ENCODE measurements at regions not wholly inside any gene's neighbourhood (a gene's known extent, or its start where the extent isn't known, plus 50 kb on each side); places are given as distances from the start of the nearest gene placed in this dataset.

DNA sequence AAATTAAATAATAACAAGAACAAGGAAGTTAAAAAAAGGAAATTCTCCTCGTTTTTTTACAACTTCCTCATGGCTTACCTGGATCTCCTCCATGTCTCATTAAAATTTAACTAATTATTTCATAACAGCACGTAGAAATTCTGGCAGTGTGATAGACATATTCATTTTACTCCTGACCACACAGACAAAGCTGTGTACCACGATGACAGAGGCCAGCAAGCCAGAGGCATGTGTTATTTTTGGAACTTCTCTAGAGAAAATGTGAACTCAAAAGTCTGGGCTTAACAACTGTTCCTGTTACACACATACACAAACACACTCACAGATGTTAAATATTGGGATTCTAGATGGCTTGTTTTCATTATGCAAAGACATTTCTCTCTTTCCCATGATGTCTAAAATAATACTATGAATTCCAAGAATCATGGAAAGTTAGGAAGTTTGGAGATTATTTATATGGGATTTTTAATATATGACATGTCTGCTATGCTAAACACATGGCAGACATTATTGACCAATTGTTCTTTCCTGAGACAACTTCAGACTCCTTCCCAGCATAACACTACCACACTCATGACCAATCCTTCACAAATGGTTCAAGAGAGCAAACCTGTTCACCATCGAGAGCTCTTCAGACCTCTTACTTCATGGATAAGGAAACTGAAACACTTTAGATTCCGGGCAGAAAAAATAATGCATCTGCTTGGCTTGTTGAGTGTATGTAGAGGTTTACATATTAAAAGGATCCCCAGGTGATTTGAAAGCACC lies 158.7 kb downstream of the DACT1 start:
- Mint-ChIP-seq H3K27me3 (no peaks in the 10 kb centered on the region), H3K36me3 (no peaks in the 10 kb centered on the region), H3K9me3 (no peaks in the 10 kb centered on the region), H3K4me3 (peak overlapping the region; percentile 4), H3K27ac (no peak overlapping the region), H3K4me1 (peaks cover 11% of the 10 kb centered on the region)
- peak; percentile 13 for ATAC-seq

DNA sequence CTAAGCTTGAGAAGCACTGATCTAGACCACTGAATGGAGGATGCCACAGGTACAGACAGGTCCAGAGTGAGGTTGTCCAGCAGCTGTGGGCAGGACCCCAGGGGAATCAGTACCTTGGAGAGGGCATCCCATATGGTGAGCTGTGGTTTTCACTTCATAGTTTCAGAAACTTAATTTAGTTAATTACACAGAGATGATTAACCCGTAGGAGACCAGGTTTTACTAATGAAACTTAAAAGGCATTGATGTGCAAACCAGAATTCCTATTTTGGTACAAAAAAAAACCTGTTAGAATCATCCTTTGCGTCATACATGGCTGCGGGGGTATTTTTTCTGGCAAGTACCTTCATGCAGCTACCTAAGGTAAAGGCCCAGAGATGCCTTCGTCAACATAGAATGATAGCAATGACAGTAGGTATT lies 159.3 kb downstream of the DACT1 start:
- Mint-ChIP-seq H3K27ac (peak overlapping the region; percentile 43), H3K36me3 (no peaks in the 10 kb centered on the region), H3K4me1 (peaks cover 11% of the 10 kb centered on the region), H3K27me3 (peaks cover 4% of the 10 kb centered on the region), H3K4me3 (peak overlapping the region; percentile 4), H3K9me3 (no peaks in the 10 kb centered on the region)
- peak; percentile 80 for ATAC-seq

DNA sequence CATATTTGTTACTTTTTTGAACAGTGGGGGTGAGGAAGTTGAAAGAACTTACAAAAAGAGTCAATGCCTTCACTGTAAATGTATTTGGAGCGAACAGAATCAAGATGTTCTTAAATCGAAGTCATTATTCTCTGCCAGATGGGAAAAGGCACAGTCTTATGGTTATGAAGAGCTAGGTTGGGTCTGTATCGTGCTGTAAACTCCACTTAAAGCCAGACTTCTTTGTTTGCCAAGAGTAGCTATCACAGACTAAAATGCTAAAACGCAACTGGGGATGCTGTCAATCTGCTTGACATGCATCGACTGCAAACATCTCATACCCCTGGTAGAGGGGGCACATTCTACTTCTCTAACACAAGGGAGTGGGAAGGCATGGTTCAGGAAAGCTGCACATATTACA lies 160.4 kb downstream of the DACT1 start:
- Mint-ChIP-seq H3K36me3 (peaks cover 4% of the 10 kb centered on the region), H3K4me1 (peaks cover 11% of the 10 kb centered on the region), H3K27ac (no peak overlapping the region), H3K9me3 (peaks cover 4% of the 10 kb centered on the region), H3K4me3 (no peak overlapping the region), H3K27me3 (peaks cover 15% of the 10 kb centered on the region)
- no peak for ATAC-seq

DNA sequence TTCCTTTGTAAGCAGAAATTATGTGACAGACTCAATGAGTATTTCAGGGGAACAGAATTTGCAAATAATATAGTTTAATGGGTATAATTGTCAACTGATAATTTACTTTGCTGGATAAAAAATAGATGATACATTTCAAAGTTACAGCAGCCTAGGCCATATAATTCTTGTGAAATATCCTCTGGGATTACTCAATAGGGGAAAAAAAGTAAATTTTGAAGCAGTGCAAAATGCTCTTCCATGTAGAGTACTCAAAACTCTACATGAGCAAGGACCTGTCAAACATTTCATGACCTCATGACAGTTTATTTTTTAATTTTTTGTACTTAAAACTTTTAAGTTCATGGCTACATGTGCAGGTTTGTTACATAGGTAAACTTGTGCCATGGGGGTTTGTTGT lies 163.3 kb downstream of the DACT1 start:
- H3K27ac Mint-ChIP-seq, result no peak overlapping the region
- peaks cover 4% of the 10 kb centered on the region for H3K36me3 Mint-ChIP-seq
- ATAC-seq, result no peak
- H3K4me1 Mint-ChIP-seq, result peaks cover 11% of the 10 kb centered on the region
- H3K9me3 Mint-ChIP-seq, result peaks cover 4% of the 10 kb centered on the region
- peaks cover 17% of the 10 kb centered on the region for H3K27me3 Mint-ChIP-seq
- H3K4me3 Mint-ChIP-seq, result no peak overlapping the region

DNA sequence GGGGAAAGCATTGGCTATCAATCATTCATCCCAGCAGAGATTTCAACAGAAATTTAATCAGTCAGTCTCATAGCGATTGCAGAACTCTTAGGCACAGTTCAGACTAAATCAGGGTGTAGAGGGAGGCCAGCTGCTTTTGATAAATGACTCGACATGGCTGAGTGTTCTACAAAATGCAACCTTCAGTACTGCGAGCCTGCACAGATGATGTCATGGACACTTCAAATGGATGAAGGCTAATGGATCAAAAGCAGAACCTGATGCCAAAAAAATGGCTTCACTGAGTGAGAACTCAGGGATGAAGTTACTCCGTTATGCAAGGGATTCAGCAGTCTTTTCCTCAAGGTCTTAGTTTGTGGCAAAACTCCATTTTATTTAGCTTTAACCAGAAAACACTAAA lies 167.3 kb downstream of the DACT1 start:
- H3K36me3 Mint-ChIP-seq, result peaks cover 4% of the 10 kb centered on the region
- H3K4me3 Mint-ChIP-seq, result no peak overlapping the region
- H3K9me3 Mint-ChIP-seq, result peaks cover 4% of the 10 kb centered on the region
- no peak overlapping the region for H3K27ac Mint-ChIP-seq
- no peaks in the 10 kb centered on the region for H3K4me1 Mint-ChIP-seq
- ATAC-seq, result no peak
- H3K27me3 Mint-ChIP-seq, result peaks cover 24% of the 10 kb centered on the region

DNA sequence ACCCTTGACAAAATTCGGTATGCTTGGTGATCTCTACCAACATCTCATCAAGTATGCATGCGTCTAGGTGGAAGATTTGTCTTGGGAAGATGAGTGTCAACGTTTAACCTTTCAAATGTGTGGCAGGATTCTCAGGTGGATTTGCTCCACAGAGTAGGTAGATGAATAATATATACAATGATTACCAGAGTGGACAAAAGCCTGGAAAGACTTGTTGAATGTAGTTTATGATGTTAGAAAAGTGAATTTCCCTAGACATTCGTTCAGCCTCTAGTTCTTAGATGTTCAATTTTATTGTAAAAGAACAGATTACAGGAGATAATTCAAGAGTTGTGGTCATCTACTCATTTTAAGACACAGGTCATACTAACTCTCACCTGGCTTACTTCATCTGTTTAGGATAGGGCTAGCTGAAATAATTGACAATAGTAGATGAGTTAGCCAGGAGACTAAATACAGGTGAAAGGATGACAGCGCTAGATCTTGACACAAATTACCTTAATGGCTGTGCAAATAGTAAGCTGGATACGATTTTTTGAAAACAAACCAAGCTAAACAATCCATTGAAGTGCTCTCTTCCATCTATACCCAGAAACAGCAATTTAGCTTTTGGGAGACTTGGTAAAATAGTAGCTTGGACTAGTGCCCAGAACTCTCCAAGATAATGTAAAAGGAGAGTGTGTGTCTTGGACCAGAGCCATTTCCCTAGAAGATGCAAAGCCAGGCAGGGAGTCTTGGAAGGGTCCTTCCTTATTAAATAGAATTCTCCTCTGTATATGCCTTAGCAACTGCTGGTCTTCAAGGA lies 168.0 kb downstream of the DACT1 start:
- Mint-ChIP-seq H3K36me3 (peaks cover 4% of the 10 kb centered on the region), H3K27me3 (peaks cover 24% of the 10 kb centered on the region), H3K4me1 (no peaks in the 10 kb centered on the region), H3K27ac (no peak overlapping the region), H3K9me3 (peaks cover 4% of the 10 kb centered on the region), H3K4me3 (no peak overlapping the region)
- peak; percentile 8 for ATAC-seq

DNA sequence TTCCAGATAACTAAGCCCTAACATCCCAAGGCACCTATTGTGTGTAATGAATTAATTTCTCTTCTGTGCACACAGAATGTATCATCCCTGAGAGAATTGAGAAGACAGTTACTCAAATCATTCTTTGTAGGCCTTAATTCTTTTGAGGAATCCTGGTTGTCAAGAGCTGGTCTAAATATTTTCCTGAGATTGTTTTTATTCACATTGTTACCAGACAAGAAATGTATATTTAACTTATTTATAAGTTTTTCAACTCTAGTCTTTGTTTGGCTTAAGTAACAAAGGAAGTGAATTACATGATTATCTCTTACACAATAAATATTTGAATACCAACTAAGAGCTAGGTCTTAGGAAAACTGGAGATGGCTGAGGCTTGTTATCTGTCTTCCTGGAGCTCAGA lies 169.4 kb downstream of the DACT1 start:
- peaks cover 4% of the 10 kb centered on the region for H3K9me3 Mint-ChIP-seq
- peaks cover 4% of the 10 kb centered on the region for H3K36me3 Mint-ChIP-seq
- H3K27ac Mint-ChIP-seq, result no peak overlapping the region
- no peak overlapping the region for H3K4me3 Mint-ChIP-seq
- peaks cover 18% of the 10 kb centered on the region for H3K27me3 Mint-ChIP-seq
- no peaks in the 10 kb centered on the region for H3K4me1 Mint-ChIP-seq
- ATAC-seq, result no peak

DNA sequence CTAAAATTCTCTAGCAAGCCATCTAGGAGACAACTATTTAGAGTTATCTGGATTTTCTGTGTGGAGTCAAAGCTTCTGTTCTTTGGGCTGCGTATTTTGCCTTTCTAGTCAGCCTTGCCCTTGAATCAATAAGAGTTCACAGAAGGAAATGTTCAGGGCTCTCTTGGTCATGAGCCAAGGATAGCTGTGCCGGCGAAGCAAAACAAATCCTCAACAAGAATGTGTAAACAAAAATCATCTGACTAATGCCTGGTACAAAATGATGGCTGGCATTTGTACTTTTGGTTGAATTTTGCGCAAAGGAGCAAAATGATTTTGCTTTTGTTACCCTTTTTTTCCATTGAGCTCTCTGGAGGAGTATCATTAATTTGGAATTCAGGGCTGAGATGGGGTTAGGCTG lies 171.1 kb downstream of the DACT1 start:
- Mint-ChIP-seq H3K27ac (no peak overlapping the region), H3K4me3 (no peak overlapping the region), H3K27me3 (peaks cover 8% of the 10 kb centered on the region), H3K36me3 (no peaks in the 10 kb centered on the region), H3K9me3 (no peaks in the 10 kb centered on the region), H3K4me1 (no peaks in the 10 kb centered on the region)
- ATAC-seq, result no peak

DNA sequence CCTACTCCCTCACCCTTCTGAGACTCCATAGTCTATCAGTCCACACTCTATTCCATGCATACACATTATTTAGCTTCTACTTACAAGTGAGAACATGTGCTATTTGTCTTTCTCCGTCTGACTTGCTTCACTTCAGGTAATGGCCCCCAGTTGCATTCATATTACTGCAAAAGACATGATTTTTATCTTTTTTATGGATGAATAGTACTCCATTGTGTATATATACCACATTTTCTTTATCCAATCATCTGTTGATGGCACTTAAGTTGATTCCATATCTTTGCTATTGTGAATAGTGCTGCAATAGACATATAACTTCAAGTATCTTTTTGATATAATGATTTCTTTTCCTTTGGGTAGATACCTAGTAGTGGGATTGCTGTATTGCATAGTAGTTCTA lies 171.8 kb downstream of the DACT1 start:
- Mint-ChIP-seq H3K4me1 (no peaks in the 10 kb centered on the region), H3K9me3 (no peaks in the 10 kb centered on the region), H3K27ac (no peak overlapping the region), H3K27me3 (peaks cover 8% of the 10 kb centered on the region), H3K36me3 (no peaks in the 10 kb centered on the region), H3K4me3 (no peak overlapping the region)
- no peak for ATAC-seq

DNA sequence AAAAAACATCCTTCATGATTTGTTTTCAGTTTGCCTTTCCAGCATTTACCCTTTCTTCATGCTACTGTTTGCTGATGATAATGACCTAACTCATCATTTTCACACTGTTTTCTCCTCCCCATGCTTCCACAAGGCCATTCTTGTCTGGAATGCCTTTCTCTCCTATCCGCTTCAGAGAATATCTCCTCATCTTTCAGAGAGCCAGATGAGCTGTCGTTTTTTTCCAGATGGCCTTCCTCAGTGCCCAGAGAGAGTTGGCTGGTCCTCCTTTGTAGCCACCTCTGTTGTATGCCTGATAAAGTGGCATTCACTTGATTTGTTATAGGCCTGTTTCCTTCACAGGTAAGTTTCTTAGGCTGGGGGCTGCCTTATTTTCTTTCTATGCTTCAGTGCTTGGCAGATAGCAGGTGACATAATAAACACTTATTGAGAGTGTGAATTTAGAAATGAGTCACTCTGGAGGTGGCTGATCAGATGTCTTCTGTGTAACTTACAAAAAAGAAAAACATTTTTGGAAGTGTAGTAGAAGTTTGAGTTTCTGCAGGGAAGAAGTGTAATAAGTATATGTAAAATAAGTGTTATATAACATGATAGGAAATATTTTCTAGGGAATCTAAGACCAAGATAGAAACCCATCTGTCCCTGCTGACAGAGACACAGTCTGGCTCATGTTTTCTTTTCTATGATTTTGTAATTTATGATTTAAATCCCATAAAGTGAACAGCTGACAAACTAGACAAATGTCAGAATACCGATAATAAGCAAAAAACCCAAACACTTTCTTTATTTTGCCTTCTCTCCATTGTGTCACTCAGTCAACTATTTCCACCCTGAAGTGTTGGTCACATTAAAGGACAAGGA lies 174.5 kb downstream of the DACT1 start:
- Mint-ChIP-seq H3K4me1 (no peaks in the 10 kb centered on the region), H3K9me3 (no peaks in the 10 kb centered on the region), H3K36me3 (no peaks in the 10 kb centered on the region)

DNA sequence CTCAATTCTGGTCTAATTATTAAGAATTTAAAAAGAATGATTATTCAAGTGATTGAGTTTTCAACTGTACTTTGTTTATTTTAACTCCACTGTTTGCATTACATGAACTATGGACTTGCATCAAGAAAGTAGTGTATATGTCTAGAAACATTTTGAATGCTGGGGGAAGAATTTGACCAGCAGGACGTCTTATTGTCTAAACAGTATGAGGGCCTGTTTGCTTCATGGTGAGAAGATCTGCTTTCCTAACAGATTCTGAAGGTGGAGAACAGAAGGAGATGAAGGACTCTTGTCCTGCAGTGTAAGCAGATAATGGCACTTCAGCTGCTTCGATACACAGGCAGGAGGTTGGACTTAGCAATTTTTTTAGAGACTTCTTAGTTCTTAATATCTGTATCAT lies 176.0 kb downstream of the DACT1 start:
- Mint-ChIP-seq H3K27ac (no peak overlapping the region), H3K27me3 (no peaks in the 10 kb centered on the region), H3K9me3 (no peaks in the 10 kb centered on the region), H3K36me3 (no peaks in the 10 kb centered on the region), H3K4me1 (no peaks in the 10 kb centered on the region), H3K4me3 (no peak overlapping the region)
- ATAC-seq, result no peak

More for the DNA sequence above, 174.5 kb downstream of the DACT1 start:
- Mint-ChIP-seq H3K4me3 (no peak overlapping the region), H3K27me3 (no peaks in the 10 kb centered on the region), H3K27ac (no peak overlapping the region)
- no peak for ATAC-seq

DNA sequence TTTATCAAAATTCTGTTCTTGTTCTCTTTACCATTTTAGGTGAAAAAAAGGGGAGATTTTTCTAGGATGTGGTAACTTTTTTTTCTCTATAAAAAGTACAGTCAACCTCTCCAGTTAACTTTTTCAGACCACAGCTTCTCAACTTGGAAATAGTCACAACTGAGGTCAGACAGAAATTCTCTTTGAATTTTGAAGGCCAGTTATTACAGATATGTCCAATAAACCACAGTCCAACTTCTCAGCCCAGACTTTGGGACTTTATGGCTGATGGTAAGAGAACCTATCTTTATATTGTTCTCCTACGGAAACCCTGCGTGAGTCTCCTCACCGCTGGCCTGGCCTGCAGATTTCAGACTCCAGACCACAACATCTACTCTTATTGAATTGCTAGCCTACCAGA lies 176.7 kb downstream of the DACT1 start:
- Mint-ChIP-seq H3K4me1 (no peaks in the 10 kb centered on the region), H3K27me3 (no peaks in the 10 kb centered on the region)
- ATAC-seq, result no peak

DNA sequence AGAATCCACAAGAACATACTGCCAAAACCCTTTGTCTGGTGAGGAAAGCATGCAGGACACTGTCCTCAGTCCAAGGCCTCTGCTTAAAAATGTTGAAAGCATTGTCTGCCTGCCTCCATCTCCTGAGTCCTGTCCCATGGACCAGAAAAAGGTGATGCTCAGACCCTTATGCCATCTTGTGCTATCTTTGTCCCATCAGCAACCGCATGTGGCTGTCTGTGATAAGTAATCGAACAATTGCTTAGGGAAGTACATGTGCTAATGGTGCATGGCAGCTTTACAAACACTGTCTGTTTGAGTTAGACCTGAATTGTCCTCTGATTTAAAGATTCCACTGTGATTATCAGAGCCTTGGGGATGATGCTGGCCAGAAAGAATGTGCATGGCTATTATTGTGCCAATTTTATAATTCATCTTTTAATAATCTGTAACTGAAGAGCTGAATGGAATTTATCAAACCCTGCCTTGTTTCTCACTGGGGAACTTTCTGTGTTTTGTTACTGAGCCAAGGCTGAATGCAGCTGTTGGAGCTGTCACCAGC lies 177.5 kb downstream of the DACT1 start:
- H3K9me3 Mint-ChIP-seq, result no peaks in the 10 kb centered on the region
- H3K36me3 Mint-ChIP-seq, result no peaks in the 10 kb centered on the region
- no peaks in the 10 kb centered on the region for H3K4me1 Mint-ChIP-seq
- H3K4me3 Mint-ChIP-seq, result no peak overlapping the region
- no peak overlapping the region for H3K27ac Mint-ChIP-seq
- H3K27me3 Mint-ChIP-seq, result no peaks in the 10 kb centered on the region
- ATAC-seq, result no peak

More for the DNA sequence above, 176.7 kb downstream of the DACT1 start:
- Mint-ChIP-seq H3K27ac (no peak overlapping the region), H3K4me3 (no peak overlapping the region), H3K9me3 (no peaks in the 10 kb centered on the region), H3K36me3 (no peaks in the 10 kb centered on the region)

DNA sequence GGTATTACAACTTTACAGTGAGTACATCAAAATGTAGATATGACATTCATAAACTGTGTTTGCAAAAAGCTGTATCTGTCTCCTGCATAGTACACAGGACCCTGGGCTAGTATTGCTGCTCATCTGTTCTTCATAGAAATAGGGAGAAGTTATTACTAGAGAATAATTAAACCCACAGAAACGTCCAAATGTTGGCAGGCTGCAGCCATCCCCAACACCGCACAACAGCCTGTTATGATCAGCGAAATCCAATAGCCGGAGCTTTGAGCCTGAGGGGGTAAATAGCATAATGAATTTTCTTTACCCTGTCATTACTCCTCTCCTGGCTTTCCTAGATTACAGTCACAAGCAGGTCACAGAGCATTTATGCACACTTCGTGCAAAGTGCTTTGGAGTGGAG lies 178.0 kb downstream of the DACT1 start:
- no peak for ATAC-seq
- H3K27me3 Mint-ChIP-seq, result no peaks in the 10 kb centered on the region

More for the DNA sequence above, 178.0 kb downstream of the DACT1 start:
- Mint-ChIP-seq H3K4me3 (no peak overlapping the region), H3K9me3 (no peaks in the 10 kb centered on the region), H3K36me3 (no peaks in the 10 kb centered on the region), H3K4me1 (no peaks in the 10 kb centered on the region), H3K27ac (no peak overlapping the region)

Data from stimulated activated memory B cell treated with anti-CD40 and anti-IgM and Interleukin-4, amounts not matched to agents 10 μg/mL and 1 μg/mL and 100 μg/mL, for 72 hours (primary cell).